ENCODE measurements at regions not wholly inside any gene's neighbourhood (a gene's known extent, or its start where the extent isn't known, plus 50 kb on each side); places are given as distances from the start of the nearest gene placed in this dataset.

DNA sequence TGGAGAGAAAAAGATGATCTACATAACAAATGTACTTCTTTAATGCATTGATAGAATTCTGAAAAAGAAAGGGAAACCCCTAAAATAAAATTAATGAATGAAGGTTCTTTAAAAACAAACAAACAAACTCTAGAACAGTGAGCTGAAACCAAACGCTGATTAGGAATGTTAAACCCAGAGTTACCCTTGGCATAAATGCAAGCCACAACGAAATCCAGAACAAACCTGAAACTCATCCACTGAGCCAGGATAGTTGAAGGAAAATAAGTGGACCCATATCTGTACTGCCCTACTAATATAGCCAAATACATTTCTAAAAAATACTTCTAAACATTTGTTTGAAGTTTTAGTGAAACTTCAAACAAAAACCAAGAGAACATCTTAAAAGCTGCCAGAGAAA, 505.3 kb downstream of the TTLL7 start:
- no peak for TF ChIP-seq POLR2A (IDR thresholded peaks at IDR 0.05)
- TF ChIP-seq, protein P1, sequence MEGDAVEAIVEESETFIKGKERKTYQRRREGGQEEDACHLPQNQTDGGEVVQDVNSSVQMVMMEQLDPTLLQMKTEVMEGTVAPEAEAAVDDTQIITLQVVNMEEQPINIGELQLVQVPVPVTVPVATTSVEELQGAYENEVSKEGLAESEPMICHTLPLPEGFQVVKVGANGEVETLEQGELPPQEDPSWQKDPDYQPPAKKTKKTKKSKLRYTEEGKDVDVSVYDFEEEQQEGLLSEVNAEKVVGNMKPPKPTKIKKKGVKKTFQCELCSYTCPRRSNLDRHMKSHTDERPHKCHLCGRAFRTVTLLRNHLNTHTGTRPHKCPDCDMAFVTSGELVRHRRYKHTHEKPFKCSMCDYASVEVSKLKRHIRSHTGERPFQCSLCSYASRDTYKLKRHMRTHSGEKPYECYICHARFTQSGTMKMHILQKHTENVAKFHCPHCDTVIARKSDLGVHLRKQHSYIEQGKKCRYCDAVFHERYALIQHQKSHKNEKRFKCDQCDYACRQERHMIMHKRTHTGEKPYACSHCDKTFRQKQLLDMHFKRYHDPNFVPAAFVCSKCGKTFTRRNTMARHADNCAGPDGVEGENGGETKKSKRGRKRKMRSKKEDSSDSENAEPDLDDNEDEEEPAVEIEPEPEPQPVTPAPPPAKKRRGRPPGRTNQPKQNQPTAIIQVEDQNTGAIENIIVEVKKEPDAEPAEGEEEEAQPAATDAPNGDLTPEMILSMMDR (IDR thresholded peaks at IDR 0.05): no peak

All from suprapubic skin (tissue), 3 donors.